Chondrocyte (in vitro differentiated cells): ENCODE measurements at regions not wholly inside any gene's neighbourhood (a gene's known extent, or its start where the extent isn't known, plus 50 kb on each side); places are given as distances from the start of the nearest gene placed in this dataset.
A peak's percentile ranks its signal among the peaks of the same experiment; 100 is the strongest.

Experiments
- DNase-seq: peaks from one replicate; pipeline ENCODE4 v3.0.0; 2021; ENCODE audit warnings: mixed read lengths, low spot score
- H3K27ac Mint-ChIP-seq: one replicate; pipeline ENCODE4 v1.8.0; 2021; ENCODE audit warnings: mild to moderate bottlenecking, moderate library complexity, mixed read lengths; ENCODE audit not compliant: unreplicated experiment
- H3K27me3 Mint-ChIP-seq: 2 replicates; pipeline ENCODE4 v1.8.0; 2021; ENCODE audit warnings: low read depth, mixed read lengths
- H3K36me3 Mint-ChIP-seq: 2 replicates; pipeline ENCODE4 v1.8.0; 2021; ENCODE audit warnings: low read depth, mixed read lengths
- H3K4me1 Mint-ChIP-seq: 2 replicates; pipeline ENCODE4 v1.8.0; 2021; ENCODE audit warnings: low read depth, mild to moderate bottlenecking, mixed read lengths
- H3K4me3 Mint-ChIP-seq: one replicate; pipeline ENCODE4 v1.8.0; 2021; ENCODE audit warnings: mild to moderate bottlenecking, moderate library complexity, mixed read lengths; ENCODE audit not compliant: unreplicated experiment
- H3K9me3 Mint-ChIP-seq: 2 replicates; pipeline ENCODE4 v1.8.0; 2021; ENCODE audit warnings: low read depth, mixed read lengths
- CTCF ChIP-seq: fragments of 200-600 bp; sonication (generic); IDR thresholded peaks from 2 replicates; pipeline ENCODE4 v1.5.0; 2021; ENCODE audit warnings: antibody characterized with exemption, mild to moderate bottlenecking, moderate library complexity

GRCh38 chr2:125713533-125713932, 942.4 kb upstream of the GYPC start:
- Mint-ChIP-seq H3K4me3 (no peak overlapping the region), H3K27me3 (no peaks in the 10 kb centered on the region), H3K27ac (no peak overlapping the region), H3K4me1 (no peaks in the 10 kb centered on the region), H3K9me3 (peaks cover 8% of the 10 kb centered on the region), H3K36me3 (no peaks in the 10 kb centered on the region)
- no peak for DNase-seq
- no peak for TF ChIP-seq CTCF

DNA sequence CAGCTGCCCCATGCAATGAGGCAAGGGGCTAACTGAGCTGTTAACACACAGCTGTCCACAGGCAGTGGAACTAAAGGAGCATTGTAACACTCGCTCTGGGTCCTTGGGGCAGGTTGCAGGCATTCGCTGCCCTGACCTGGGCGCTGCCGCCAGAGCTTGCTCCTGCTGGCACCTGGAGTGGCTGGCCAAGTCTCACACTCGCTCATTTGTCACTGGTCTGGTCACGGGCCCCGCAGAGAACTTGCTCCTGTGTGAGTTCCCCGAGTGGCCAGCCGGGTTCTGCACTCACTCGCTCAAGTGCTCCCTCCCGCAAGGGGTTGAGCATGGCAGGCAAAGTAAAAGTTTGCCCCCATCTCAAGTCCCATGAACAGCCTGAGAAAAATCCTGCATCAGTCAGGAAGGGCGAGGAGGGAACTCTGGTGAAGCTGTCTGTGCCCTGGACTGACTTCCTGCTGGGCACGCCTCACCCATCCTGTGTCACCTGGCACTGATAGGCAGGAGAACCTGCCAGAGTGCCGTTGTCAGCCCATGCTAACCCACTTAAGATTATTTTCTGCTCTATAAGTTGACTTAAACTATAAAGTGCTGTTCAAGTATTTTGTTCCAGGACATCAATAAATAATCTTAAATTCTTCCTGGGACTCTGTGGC, 934.8 kb upstream of the GYPC start:
- TF ChIP-seq CTCF: no peak
- Mint-ChIP-seq H3K36me3 (no peaks in the 10 kb centered on the region), H3K27me3 (no peaks in the 10 kb centered on the region), H3K9me3 (peaks cover 10% of the 10 kb centered on the region), H3K4me1 (no peaks in the 10 kb centered on the region), H3K4me3 (no peak overlapping the region), H3K27ac (no peak overlapping the region)
- DNase-seq: no peak

GRCh38 chr2:125730921-125731320, 925.0 kb upstream of the GYPC start:
- DNase-seq: no peak
- H3K9me3 Mint-ChIP-seq: peaks cover 22% of the 10 kb centered on the region
- no peak for TF ChIP-seq CTCF
- H3K4me3 Mint-ChIP-seq: no peak overlapping the region
- H3K36me3 Mint-ChIP-seq: no peaks in the 10 kb centered on the region
- no peak overlapping the region for H3K27ac Mint-ChIP-seq
- H3K27me3 Mint-ChIP-seq: no peaks in the 10 kb centered on the region
- no peaks in the 10 kb centered on the region for H3K4me1 Mint-ChIP-seq

- H3K4me1 Mint-ChIP-seq: no peaks in the 10 kb centered on the region
Observed at GRCh38 chr2:125736306-125736705, 919.7 kb upstream of the GYPC start.

GRCh38 chr2:125745514-125745913, 910.4 kb upstream of the GYPC start:
- Mint-ChIP-seq H3K27ac (no peak overlapping the region), H3K36me3 (no peaks in the 10 kb centered on the region), H3K27me3 (no peaks in the 10 kb centered on the region), H3K9me3 (peaks cover 6% of the 10 kb centered on the region), H3K4me1 (no peaks in the 10 kb centered on the region), H3K4me3 (no peak overlapping the region)
- peak; percentile 70 for TF ChIP-seq CTCF
- DNase-seq: no peak

More at GRCh38 chr2:125736306-125736705, 919.7 kb upstream of the GYPC start:
- H3K27ac Mint-ChIP-seq: no peak overlapping the region
- H3K27me3 Mint-ChIP-seq: no peaks in the 10 kb centered on the region
- H3K36me3 Mint-ChIP-seq: no peaks in the 10 kb centered on the region
- TF ChIP-seq CTCF: no peak
- no peak for DNase-seq
- H3K9me3 Mint-ChIP-seq: peaks cover 34% of the 10 kb centered on the region
- no peak overlapping the region for H3K4me3 Mint-ChIP-seq
